HG03469 (cell line): ENCODE measurements at regions not wholly inside any gene's neighbourhood (a gene's known extent, or its start where the extent isn't known, plus 50 kb on each side); places are given as distances from the start of the nearest gene placed in this dataset.
"Not testable (repeated sequence)": the region's sequence is repeated elsewhere in the genome, so short reads cannot be mapped to it uniquely, and the experiment has no call there.

ENCODE experiments used
- ATAC-seq: cut with Tn5 transposase; IDR thresholded peaks from one replicate; pipeline ENCODE4 v1.9.1; 2021; ENCODE audit warnings: mild to moderate bottlenecking, moderate library complexity, moderate number of reproducible peaks; ENCODE audit not compliant: unreplicated experiment

DNA sequence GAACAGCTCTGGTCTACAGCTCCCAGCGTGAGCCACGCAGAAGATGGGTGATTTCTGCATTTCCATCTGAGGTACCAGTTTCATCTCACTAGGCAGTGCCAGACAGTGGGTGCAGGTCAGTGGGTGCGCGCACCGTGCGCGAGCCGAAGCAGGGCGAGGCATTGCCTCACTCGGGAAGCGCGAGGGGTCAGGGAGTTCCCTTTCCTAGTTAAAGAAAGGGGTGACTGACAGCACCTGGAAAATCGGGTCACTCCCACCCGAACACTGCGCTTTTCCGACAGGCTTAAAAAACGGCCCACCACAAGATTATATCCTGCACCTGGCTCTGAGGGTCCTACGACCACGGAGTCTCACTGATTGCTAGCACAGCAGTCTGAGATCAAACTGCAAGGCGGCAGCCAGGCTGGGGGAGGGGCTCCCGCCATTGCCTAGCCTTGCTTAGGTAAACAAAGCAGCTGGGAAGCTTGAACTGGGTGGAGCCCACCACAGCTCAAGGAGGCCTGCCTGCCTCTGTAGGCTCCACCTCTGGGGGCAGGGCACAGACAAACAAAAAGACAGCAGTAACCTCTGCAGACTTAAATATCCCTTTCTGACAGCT, 325.0 kb upstream of the CHST9 start:
- ATAC-seq, result not testable (repeated sequence)

DNA sequence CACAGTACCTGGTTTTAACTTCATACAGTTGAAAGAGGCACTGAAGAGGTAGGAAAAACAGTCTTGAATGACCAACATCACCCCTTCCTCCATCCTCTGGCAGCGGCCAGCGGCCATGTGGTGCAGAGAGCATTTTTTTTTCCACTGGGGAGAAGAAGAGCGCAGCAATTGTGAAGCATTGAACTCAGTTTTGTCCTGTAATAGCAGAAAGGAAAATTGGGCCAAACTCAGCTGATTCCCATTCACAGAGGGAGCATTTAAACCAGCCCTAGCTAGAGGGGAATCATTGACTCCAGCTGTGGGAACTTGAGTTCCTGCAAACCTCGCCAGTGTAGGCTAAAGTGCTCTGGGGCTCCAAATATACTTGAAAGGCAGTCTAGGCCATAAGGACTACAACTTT, 316.6 kb upstream of the CHST9 start:
- no peak for ATAC-seq

DNA sequence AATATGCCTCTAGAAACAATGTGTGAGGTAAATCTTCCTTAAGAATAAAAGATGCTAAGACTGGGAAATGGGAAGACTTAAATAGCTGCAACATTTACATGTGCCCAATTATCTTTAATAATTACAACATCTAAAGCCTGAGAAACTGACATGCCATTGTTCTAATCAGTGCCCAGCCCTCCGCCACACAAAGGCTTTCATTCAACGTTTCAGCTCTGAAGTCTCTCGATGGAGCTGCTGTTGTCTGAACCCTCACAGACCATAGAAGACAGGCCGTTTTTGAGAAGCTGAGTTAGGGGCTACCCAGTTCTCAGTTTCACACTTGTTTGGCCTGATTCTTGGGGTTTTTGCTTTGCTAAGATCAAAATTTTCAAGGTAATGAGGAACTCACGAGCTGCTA, 315.4 kb upstream of the CHST9 start:
- ATAC-seq, result no peak

DNA sequence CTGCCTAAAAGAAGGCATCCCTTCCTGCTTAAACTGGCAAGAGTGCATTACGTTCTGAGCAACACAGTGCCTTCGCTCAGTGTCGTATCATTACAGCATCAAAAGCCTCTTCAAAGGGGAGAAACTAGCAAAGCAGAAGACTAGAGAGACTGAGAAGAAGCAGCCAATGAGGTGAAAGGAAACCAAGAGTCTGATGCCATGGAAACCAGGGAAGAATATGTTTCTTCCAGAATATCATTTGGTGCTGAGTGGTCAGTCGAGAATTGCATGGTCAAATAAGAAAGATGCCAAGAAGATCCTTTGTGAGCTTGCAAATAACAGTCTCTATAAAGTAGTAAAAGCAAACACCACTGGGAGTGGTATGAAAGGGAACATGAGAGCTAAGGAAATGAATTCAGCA, 312.1 kb upstream of the CHST9 start:
- no peak for ATAC-seq

DNA sequence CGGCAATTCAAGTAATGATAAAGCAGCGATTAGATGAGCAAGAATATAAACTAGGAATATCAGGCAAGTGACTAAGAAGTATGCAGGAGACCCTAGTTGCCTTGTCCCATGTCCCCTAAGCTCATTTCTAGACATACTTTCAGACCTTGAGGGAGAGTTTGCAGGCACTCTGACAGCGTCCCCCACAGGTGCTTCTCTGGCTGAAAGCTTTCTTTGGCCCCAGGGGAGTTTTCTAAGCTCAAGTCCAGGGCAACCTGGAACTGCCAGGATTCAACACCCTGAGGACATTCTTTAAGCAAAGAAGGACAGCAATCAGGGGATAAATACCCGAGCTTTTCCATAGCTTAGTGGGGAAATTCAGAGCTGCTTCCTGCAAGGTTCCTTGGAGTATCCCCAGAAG, 308.1 kb upstream of the CHST9 start:
- ATAC-seq, result no peak

- ATAC-seq, result no peak
Measured at GRCh38 chr18:27491772-27492171, 306.7 kb upstream of the CHST9 start.

DNA sequence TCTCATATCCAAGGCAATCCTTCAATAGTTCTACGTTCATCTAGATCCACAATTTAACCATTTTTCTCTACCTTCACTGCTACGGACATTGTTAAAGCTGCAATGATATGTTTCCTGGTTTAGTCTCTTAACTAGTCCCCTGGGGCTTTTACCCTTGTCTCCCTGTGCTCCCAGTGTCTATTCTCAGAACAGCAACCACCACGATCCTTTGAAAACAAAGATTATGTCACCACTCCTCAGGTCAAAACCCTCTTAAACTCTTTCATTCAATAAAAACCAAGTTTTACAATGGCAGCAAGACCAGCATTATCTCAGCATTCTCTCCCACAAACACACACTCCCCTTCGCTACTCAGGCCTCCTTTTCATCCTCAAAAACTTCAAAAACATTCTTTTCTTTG, 298.2 kb upstream of the CHST9 start:
- no peak for ATAC-seq

- ATAC-seq, result no peak
Measured at GRCh38 chr18:27478459-27478858, 293.4 kb upstream of the CHST9 start.

GRCh38 chr18:27473318-27473717, 288.2 kb upstream of the CHST9 start:
- no peak for ATAC-seq

DNA sequence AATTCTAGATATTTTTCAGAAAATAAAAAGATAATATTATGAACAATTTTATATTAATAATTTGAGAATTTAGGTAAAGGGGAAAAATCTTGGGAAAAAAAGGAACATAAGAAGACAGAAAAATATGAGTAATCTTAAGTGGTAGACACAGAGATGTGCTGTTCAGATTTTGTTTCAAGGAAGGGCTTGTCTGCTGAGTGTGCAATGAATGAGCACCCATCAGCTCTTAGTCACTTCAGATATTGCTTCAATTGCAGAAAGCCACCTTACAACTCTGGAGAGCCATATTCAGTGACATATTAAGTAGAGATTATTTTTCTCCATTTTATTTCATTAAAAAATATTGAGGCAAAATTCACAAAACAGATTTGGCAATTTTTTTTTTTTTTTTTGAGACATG, 282.0 kb upstream of the CHST9 start:
- no peak for ATAC-seq

DNA sequence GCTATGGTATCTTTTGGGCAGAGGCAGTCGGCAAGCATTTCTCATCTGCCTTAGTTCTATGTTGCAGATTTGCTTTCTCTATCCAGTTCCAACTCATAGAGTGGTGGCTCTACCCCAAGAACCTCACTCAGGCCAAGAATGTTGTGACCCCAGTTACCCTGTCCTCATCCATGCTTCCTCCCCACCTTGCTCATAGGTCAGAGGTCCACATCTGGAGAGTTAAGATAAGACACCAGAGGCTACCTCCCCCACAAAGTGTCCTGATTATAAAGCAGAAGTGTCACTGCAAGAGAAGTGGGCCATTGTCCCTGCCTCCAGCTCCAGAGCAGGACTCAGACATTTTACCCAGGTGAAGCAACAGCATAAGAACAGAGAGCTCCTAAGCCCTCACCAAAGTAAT, 276.8 kb upstream of the CHST9 start:
- ATAC-seq, result no peak

GRCh38 chr18:27449104-27449503, 264.0 kb upstream of the CHST9 start:
- ATAC-seq, result no peak

GRCh38 chr18:27447930-27448329, 262.8 kb upstream of the CHST9 start:
- ATAC-seq, result no peak

DNA sequence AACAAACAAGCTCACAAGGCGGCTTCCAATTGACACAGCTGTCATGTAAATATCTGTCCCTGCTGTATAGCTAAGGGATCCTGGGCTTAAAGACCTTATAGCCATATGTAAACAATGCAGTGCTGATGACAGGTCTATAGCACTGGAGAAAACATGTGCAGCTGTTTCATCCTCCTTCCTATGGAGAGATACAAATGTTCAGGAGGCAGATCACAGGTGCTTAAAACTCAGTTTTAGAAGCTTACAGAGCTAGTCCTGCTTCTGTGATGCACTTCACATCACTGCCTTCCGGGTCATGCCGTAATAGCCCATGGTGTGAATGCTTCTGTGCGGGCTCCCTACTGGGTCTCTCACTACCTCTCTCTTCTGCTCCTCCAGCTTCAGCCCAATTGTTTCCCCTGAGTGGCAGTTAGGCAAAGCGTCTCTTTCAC, 262.4 kb upstream of the CHST9 start:
- ATAC-seq, result no peak

GRCh38 chr18:27430595-27430994, 245.5 kb upstream of the CHST9 start:
- ATAC-seq, result no peak

DNA sequence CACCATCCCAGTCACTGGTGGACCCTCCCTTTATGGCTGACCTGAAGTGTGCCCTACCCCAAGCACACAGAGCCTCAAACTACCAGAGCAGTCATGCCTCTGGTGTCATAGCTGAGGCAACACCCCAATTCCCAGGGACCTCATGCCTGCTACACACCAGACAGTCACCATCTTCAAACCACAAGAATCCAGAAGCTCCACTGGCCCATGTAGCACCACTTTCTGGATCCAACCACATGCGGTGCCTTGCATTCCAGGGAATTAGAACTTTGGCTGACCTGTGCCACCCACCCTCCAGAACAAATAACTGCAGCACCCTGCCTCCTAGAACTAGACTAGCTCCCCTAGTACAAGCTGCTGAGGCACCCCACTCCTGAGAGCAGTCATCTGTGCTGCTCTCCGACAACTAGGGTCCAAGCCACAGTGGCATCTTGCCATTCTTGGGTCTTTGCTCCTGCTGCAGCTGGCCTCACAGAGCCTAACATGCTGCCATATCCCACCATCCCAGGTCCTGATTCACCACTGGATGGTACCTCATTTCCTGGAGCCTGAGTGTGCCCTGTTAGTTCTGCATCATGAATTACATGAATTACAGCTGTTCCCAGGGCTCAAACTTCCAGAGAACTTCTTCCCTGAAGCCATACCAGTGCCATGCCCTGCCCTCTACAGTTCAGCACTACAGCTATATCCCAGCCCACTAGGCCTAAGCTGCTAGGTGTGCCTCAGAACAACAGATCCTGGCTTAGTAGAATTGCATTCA, 243.8 kb upstream of the CHST9 start:
- no peak for ATAC-seq

- ATAC-seq, result no peak
Measured at GRCh38 chr18:27428120-27428519, 243.0 kb upstream of the CHST9 start.

GRCh38 chr18:27423581-27423980, 238.5 kb upstream of the CHST9 start:
- no peak for ATAC-seq

- ATAC-seq, result no peak
Measured at GRCh38 chr18:27419646-27420045, 234.5 kb upstream of the CHST9 start.

GRCh38 chr18:27415495-27415894, 230.4 kb upstream of the CHST9 start:
- ATAC-seq, result no peak

- no peak for ATAC-seq
Measured at GRCh38 chr18:27414682-27415081, 229.6 kb upstream of the CHST9 start.

- ATAC-seq, result no peak
Measured at GRCh38 chr18:27413495-27414401, 228.6 kb upstream of the CHST9 start.
